ENCODE measurements at regions not wholly inside any gene's neighbourhood (a gene's known extent, or its start where the extent isn't known, plus 50 kb on each side); places are given as distances from the start of the nearest gene placed in this dataset.

- H3K4me1 ChIP-seq (ENCODE audit: control insufficient read depth in 1 of 2, insufficient read depth in 2 of 2, low read length in 2 of 2) = no peaks in the 10 kb centered on the region
- DNase-seq (ENCODE audit: low read depth, low spot score) (no peak), ATAC-seq (no peak)
- CTCF ChIA-PET = no interaction called here
- POLR2A ChIA-PET = no interaction called here
- H3K9ac ChIP-seq (ENCODE audit: low read length) = no peak overlapping the region
- no peak overlapping the region for H3K27ac ChIP-seq (ENCODE audit: low read depth, low read length)
- H3K36me3 ChIP-seq (ENCODE audit: control insufficient read depth in 1 of 2, insufficient read depth in 2 of 2, low read length in 2 of 2) = no peaks in the 10 kb centered on the region
- no peaks in the 10 kb centered on the region for H3K79me2 ChIP-seq (ENCODE audit: insufficient read depth, low read length)
- no peak overlapping the region for H2AFZ ChIP-seq (ENCODE audit: low read depth, low read length, poor library complexity, severe bottlenecking)
- H3K27me3 ChIP-seq (ENCODE audit: insufficient read depth, low read length) = peaks cover 3% of the 10 kb centered on the region
- TF ChIP-seq CTCF (IDR thresholded peaks at IDR 0.05 in 2 of 3, conservative IDR thresholded peaks at IDR 0.05 in 1 of 3; ENCODE audit: borderline replicate concordance in 1 of 3, insufficient read depth in 1 of 3, low read depth in 2 of 3, low read length in 2 of 3) (no peak), SIN3A (IDR thresholded peaks at IDR 0.05; ENCODE audit: low read depth) (no peak), CBX3 (IDR thresholded peaks at IDR 0.05; ENCODE audit: low read depth) (no peak), ELF1 (IDR thresholded peaks at IDR 0.05; ENCODE audit: borderline replicate concordance, low read depth) (no peak), ZNF274 (IDR thresholded peaks at IDR 0.05; ENCODE audit: low read depth, low read length) (no peak), POLR2A (IDR thresholded peaks at IDR 0.05; ENCODE audit: borderline replicate concordance, extremely low read depth, insufficient read depth, insufficient read length) (no peak), SP1 (IDR thresholded peaks at IDR 0.05; ENCODE audit: low read depth) (no peak), ATF3 (IDR thresholded peaks at IDR 0.05) (no peak), FOSL1 (IDR thresholded peaks at IDR 0.05; ENCODE audit: low read depth) (no peak), EZH2phosphoT487 (IDR thresholded peaks at IDR 0.05; ENCODE audit: borderline replicate concordance) (no peak), TCF7L2 (IDR thresholded peaks at IDR 0.05; ENCODE audit: borderline replicate concordance, extremely low read depth, insufficient read depth, insufficient read length) (no peak), YY1 (IDR thresholded peaks at IDR 0.05; ENCODE audit: extremely low read depth, insufficient replicate concordance, low read depth, low read length) (no peak)
- no peak overlapping the region for H3K4me2 ChIP-seq (ENCODE audit: low read length)
- BruUV-seq (replicated peaks) = no TSS peak
- no peaks in the 10 kb centered on the region for H3K9me2 ChIP-seq (ENCODE audit: insufficient read depth)
- intact Hi-C loops (cut with micrococcal nuclease) = no loop called here
- H3K9me3 ChIP-seq (ENCODE audit: control insufficient read depth in 1 of 2, insufficient read depth in 1 of 2, low read depth in 1 of 2, low read length in 2 of 2) = no peaks in the 10 kb centered on the region
- RAD21 ChIA-PET (ENCODE audit: low non-redundant PET in 1 of 2, low total read pairs in 2 of 2, uncharacterized antibody in 2 of 2, unreplicated experiment in 2 of 2) = no interaction called here
- H3K4me3 ChIP-seq (replicated peaks in 1 of 2; ENCODE audit: low read depth in 1 of 2, low read length in 2 of 2) = no peak overlapping the region
- no peaks in the 10 kb centered on the region for H4K20me1 ChIP-seq (ENCODE audit: insufficient read depth)
Measured at GRCh38 chr9:135029871-135030565, 57.5 kb upstream of the OLFM1 start.

Data from HCT116 (cell line).